Uterus (tissue), 2 donors: ENCODE measurements at regions not wholly inside any gene's neighbourhood (a gene's known extent, or its start where the extent isn't known, plus 50 kb on each side); places are given as distances from the start of the nearest gene placed in this dataset.

Source experiments
- POLR2A ChIP-seq, 2 donors: fragments of 450-650 bp; IDR thresholded peaks; one replicate each; pipeline ENCODE4 v1.6.1; 2016; ENCODE audit warnings: antibody characterized with exemption in 2 of 2, mild to moderate bottlenecking in 1 of 2, moderate library complexity in 1 of 2
- TF ChIP-seq, protein P1 (sequence below), 4 experiments: fragments of 200-600 bp in 2 of 4; fragments of 450-650 bp in 2 of 4; sonication (generic) in 2 of 4; IDR thresholded peaks; one replicate each; pipeline ENCODE4 v1.5.1; 2016 to 2019; ENCODE audit warnings: antibody characterized with exemption in 4 of 4, mild to moderate bottlenecking in 2 of 4, moderate library complexity in 1 of 4

DNA sequence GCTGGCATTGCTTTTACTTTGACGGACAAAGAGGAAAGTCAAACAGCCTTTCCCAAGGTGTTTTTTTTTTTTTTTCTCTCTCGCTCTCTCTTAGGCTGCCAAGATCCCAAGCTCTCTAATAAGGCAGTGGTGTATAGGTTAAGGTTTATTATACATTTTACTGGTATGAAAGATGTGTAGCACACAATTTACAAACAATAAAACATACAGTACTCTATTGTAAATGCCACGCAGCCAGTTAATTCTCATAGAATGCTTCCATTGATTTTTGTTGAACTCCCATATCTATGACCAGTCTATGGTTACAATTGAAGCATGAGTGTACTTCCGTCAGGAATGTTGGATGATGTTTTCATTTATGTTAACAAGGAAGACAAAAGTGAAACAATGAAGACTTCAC is 106.4 kb upstream of the GSC start:
- no peak for TF ChIP-seq POLR2A (IDR thresholded peaks at IDR 0.05)
- TF ChIP-seq, protein P1, sequence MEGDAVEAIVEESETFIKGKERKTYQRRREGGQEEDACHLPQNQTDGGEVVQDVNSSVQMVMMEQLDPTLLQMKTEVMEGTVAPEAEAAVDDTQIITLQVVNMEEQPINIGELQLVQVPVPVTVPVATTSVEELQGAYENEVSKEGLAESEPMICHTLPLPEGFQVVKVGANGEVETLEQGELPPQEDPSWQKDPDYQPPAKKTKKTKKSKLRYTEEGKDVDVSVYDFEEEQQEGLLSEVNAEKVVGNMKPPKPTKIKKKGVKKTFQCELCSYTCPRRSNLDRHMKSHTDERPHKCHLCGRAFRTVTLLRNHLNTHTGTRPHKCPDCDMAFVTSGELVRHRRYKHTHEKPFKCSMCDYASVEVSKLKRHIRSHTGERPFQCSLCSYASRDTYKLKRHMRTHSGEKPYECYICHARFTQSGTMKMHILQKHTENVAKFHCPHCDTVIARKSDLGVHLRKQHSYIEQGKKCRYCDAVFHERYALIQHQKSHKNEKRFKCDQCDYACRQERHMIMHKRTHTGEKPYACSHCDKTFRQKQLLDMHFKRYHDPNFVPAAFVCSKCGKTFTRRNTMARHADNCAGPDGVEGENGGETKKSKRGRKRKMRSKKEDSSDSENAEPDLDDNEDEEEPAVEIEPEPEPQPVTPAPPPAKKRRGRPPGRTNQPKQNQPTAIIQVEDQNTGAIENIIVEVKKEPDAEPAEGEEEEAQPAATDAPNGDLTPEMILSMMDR (IDR thresholded peaks at IDR 0.05): no peak
